ENCODE measurements at regions not wholly inside any gene's neighbourhood (a gene's known extent, or its start where the extent isn't known, plus 50 kb on each side); places are given as distances from the start of the nearest gene placed in this dataset.

GRCh38 chr17:77728871-77729270, 229.6 kb upstream of the TNRC6C start (continued):
- TF ChIP-seq ZNF724P (CRISPR knock-in tag; IDR thresholded peaks at IDR 0.05; ENCODE audit: borderline replicate concordance) (no peak), HNF4A (CRISPR knock-in tag; IDR thresholded peaks at IDR 0.05) (no peak), ZNF18 (CRISPR knock-in tag; IDR thresholded peaks at IDR 0.05; ENCODE audit: insufficient replicate concordance) (no peak)

DNA sequence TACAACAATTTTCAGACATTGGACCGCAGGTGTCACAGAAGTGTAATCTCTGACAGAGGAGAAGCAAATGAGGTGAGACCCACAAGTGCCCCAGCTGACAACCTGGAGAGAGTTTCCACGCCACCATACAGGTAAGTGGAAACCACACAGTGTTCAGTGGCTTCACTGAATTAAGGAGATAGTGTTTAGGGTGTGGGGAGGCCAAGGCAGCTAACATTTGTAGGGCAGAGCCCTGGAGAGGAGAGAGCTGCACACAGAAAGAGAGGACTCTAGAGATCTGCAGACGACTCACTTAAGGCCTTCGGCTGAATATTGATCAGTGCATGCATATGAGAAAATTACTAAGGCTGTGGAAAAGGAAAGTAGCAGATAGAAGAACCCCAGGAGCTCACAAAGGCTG, 228.9 kb upstream of the TNRC6C start:
- no peak overlapping the region for H2AFZ ChIP-seq (ENCODE audit: low read length)
- H3K9me3 ChIP-seq (ENCODE audit: low read length): no peaks in the 10 kb centered on the region
- ChIA-PET CTCF (ENCODE audit: low intra/inter-chr PET ratio, low total read pairs) (no interaction called here), POLR2A (no interaction called here)
- no peak overlapping the region for H3K27ac ChIP-seq (ENCODE audit: extremely low read length, insufficient read depth, low read length)
- intact Hi-C loops (cut with micrococcal nuclease; ENCODE audit: unreplicated experiment) (no loop called here), in situ Hi-C loops (cut with HindIII; ENCODE audit: extremely low pct_ligation_motif_present, low pct_unique_long_range_greater_than_20kb) (no loop called here)
- H3K9ac ChIP-seq (ENCODE audit: insufficient read depth, low read depth, low read length): no peak overlapping the region
- BruUV-seq (replicated peaks): no TSS peak
- H3K79me2 ChIP-seq (ENCODE audit: insufficient read depth, low read length): no peaks in the 10 kb centered on the region
- H4K20me1 ChIP-seq (ENCODE audit: insufficient read depth, low read length): no peaks in the 10 kb centered on the region
- no peak overlapping the region for H3K4me2 ChIP-seq (ENCODE audit: low read depth, low read length)
- no peak for FAIRE-seq
- ATAC-seq: no peak
- no peak for DNase-seq (ENCODE audit: low spot score)
- H3K27me3 ChIP-seq (ENCODE audit: control insufficient read depth in 1 of 2, insufficient read depth in 2 of 2, low read length in 2 of 2): peaks cover 4 to 57% of the 10 kb centered on the region in 2 experiments; a peak in 4 of 5 replicates
- peaks cover 21% of the 10 kb centered on the region for H3K4me1 ChIP-seq (ENCODE audit: insufficient read depth, low read length)
- H3K4me3 ChIP-seq (replicated peaks in 1 of 3; ENCODE audit: insufficient read depth in 1 of 3, low read depth in 2 of 3, low read length in 3 of 3): no peak overlapping the region
- H3K36me3 ChIP-seq (replicated peaks in 1 of 2; ENCODE audit: control insufficient read depth in 1 of 2, insufficient read depth in 2 of 2, low read length in 2 of 2): no peaks in the 10 kb centered on the region
- WGBS (ENCODE audit: low lambda C conversion rate): 1% methylated on average over 4 of the region's 4 CpGs
- no peak for TF ChIP-seq PCBP1 (IDR thresholded peaks at IDR 0.05; ENCODE audit: borderline replicate concordance, low read depth, low read length)
- no peak for TF ChIP-seq FOXK1 (CRISPR knock-in tag; IDR thresholded peaks at IDR 0.05; ENCODE audit: borderline replicate concordance, low read depth)

DNA sequence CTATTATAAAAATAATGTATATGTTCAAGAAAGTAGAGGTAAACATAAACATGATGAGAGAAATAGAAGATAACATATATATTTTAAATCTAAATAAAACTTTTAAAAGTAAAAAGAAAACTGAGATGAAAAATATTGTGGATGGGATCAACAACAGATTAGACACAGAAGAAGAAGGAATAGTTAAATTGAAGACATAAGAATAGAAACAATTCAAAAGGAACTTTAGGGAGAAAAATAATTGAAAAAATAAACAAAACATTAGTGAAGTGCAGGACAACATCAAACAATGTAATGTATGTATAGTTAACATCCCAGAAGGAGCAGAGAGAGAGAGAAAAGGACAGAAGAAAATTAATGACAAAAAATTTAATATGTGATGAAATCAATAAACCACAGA, 228.1 kb upstream of the TNRC6C start:
- in situ Hi-C loops (cut with HindIII; ENCODE audit: extremely low pct_ligation_motif_present, low pct_unique_long_range_greater_than_20kb): no loop called here
- ChIA-PET POLR2A (no interaction called here), CTCF (ENCODE audit: low intra/inter-chr PET ratio, low total read pairs) (no interaction called here)
- no TSS peak for BruUV-seq (replicated peaks)
- Histone ChIP-seq H3K79me2 (ENCODE audit: insufficient read depth, low read length) (no peaks in the 10 kb centered on the region), H3K27ac (ENCODE audit: extremely low read length, insufficient read depth, low read length) (no peak overlapping the region), H2AFZ (ENCODE audit: low read length) (no peak overlapping the region), H3K9me3 (ENCODE audit: low read length) (no peaks in the 10 kb centered on the region), H3K4me1 (ENCODE audit: insufficient read depth, low read length) (peaks cover 22% of the 10 kb centered on the region), H4K20me1 (ENCODE audit: insufficient read depth, low read length) (no peaks in the 10 kb centered on the region), H3K27me3 (ENCODE audit: control insufficient read depth in 1 of 2, insufficient read depth in 2 of 2, low read length in 2 of 2) (peaks cover 4 to 57% of the 10 kb centered on the region in 2 experiments), H3K4me3 (replicated peaks in 1 of 3; ENCODE audit: insufficient read depth in 1 of 3, low read depth in 2 of 3, low read length in 3 of 3) (no peak overlapping the region), H3K4me2 (ENCODE audit: low read depth, low read length) (no peak overlapping the region), H3K36me3 (replicated peaks in 1 of 2; ENCODE audit: control insufficient read depth in 1 of 2, insufficient read depth in 2 of 2, low read length in 2 of 2) (no peaks in the 10 kb centered on the region), H3K9ac (ENCODE audit: insufficient read depth, low read depth, low read length) (no peak overlapping the region)
- intact Hi-C loops (cut with micrococcal nuclease; ENCODE audit: unreplicated experiment): no loop called here
- TF ChIP-seq MED1 (CRISPR knock-in tag; IDR thresholded peaks at IDR 0.05) (no peak), CBX2 (IDR thresholded peaks at IDR 0.05; ENCODE audit: low read depth, low read length) (no peak), CBX2 (CRISPR knock-in tag; IDR thresholded peaks at IDR 0.05; ENCODE audit: low read depth) (no peak), MAZ (IDR thresholded peaks at IDR 0.05; ENCODE audit: borderline replicate concordance, low read depth, low read length) (no peak), MAZ (CRISPR knock-in tag; IDR thresholded peaks at IDR 0.05; ENCODE audit: low read depth) (no peak), EED (CRISPR knock-in tag; IDR thresholded peaks at IDR 0.05) (no peak)
- TF ChIP-seq, protein P1, sequence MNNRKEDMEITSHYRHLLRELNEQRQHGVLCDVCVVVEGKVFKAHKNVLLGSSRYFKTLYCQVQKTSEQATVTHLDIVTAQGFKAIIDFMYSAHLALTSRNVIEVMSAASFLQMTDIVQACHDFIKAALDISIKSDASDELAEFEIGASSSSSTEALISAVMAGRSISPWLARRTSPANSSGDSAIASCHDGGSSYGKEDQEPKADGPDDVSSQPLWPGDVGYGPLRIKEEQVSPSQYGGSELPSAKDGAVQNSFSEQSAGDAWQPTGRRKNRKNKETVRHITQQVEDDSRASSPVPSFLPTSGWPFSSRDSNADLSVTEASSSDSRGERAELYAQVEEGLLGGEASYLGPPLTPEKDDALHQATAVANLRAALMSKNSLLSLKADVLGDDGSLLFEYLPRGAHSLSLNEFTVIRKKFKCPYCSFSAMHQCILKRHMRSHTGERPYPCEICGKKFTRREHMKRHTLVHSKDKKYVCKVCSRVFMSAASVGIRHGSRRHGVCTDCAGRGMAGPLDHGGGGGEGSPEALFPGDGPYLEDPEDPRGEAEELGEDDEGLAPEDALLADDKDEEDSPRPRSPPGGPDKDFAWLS (CRISPR knock-in tag; IDR thresholded peaks at IDR 0.05; ENCODE audit: borderline replicate concordance): no peak
- DNase-seq (ENCODE audit: low spot score) (no peak), ATAC-seq (no peak), FAIRE-seq (no peak)

All from HepG2 (cell line).